HCT116 (cell line): ENCODE measurements at regions not wholly inside any gene's neighbourhood (a gene's known extent, or its start where the extent isn't known, plus 50 kb on each side); places are given as distances from the start of the nearest gene placed in this dataset.

Experiments used
- ATAC-seq: fragments of 200-7000 bp; cut with Tn5 transposase; 2 replicates; pipeline ENCODE4 v1.9.1; 2020; ENCODE audit warnings: mild to moderate bottlenecking, moderate library complexity
- BruUV-seq: library from RNA; stranded (reverse); fragments of 400-500 nt; replicated peaks from 2 replicates; lab custom pipeline; 2021; lab: Mats Ljungman, UMichigan
- CTCF ChIA-PET: fragments of 300-600 bp; sonication (Branson Sonifier 250); formaldehyde crosslinking; loops from one replicate; lab custom pipeline; 2021; ENCODE audit warnings: antibody characterized with exemption; lab: Charles Lee
- POLR2A ChIA-PET: fragments of 300-600, 350-600 bp; sonication (Branson Sonifier 250); formaldehyde crosslinking; loops from one replicate; lab custom pipeline; 2021; ENCODE audit warnings: antibody characterized with exemption; lab: Charles Lee
- RAD21 ChIA-PET, 2 experiments: fragments of 300-600 bp; sonication (Branson Sonifier 250); formaldehyde crosslinking; loops; one replicate each; lab custom pipeline; 2023; ENCODE audit warnings: low total read pairs in 2 of 2; ENCODE audit not compliant: uncharacterized antibody in 2 of 2, unreplicated experiment in 2 of 2, low non-redundant PET in 1 of 2; lab: Charles Lee
- DNase-seq: peaks from one replicate; pipeline ENCODE4 v3.0.0-alpha.2; 2010; ENCODE audit warnings: low read depth, low spot score
- H2AFZ ChIP-seq: fragments of 200-600 bp; shearing (Covaris generic), sonication (generic); 2 replicates; pipeline ENCODE4 v1.6.1; 2017; ENCODE audit warnings: low read depth, mixed run types, mixed read lengths, antibody characterized with exemption, low read length; ENCODE audit not compliant: poor library complexity, severe bottlenecking
- H3K27ac ChIP-seq: 2 replicates; pipeline ENCODE4 v1.5.1; 2012; ENCODE audit warnings: low read depth, low read length
- H3K27me3 ChIP-seq: fragments of 200-600 bp; sonication (generic); 2 replicates; pipeline ENCODE4 v1.6.1; 2016; ENCODE audit warnings: mixed run types, low read length, mixed read lengths; ENCODE audit not compliant: insufficient read depth
- H3K36me3 ChIP-seq, 2 experiments: fragments of 200-500 bp in 1 of 2; fragments of 200-600 bp in 1 of 2; sonication (Bioruptor generic) in 1 of 2; sonication (generic) in 1 of 2; 2 replicates each; pipeline versions ENCODE4 v1.5.1 to v1.6.1; 2014 to 2016; ENCODE audit warnings: low read length in 2 of 2, inconsistent platforms in 1 of 2, mixed read lengths in 1 of 2, mixed run types in 1 of 2; ENCODE audit not compliant: insufficient read depth in 2 of 2, control insufficient read depth in 1 of 2
- H3K4me1 ChIP-seq, 2 experiments: fragments of 200-600 bp in 1 of 2; sonication (generic) in 1 of 2; 2 replicates each; pipeline versions ENCODE4 v1.5.1 to v1.6.1; 2012 to 2017; ENCODE audit warnings: low read length in 2 of 2, inconsistent platforms in 1 of 2, mild to moderate bottlenecking in 1 of 2, mixed read lengths in 1 of 2, mixed run types in 1 of 2, moderate library complexity in 1 of 2; ENCODE audit not compliant: insufficient read depth in 2 of 2, control insufficient read depth in 1 of 2
- H3K4me2 ChIP-seq: fragments of 200-600 bp; sonication (generic); 2 replicates; pipeline ENCODE4 v1.6.1; 2017; ENCODE audit warnings: mixed run types, low read length, mixed read lengths
- H3K4me3 ChIP-seq, 2 experiments: fragments of 200-600 bp in 1 of 2; sonication (generic) in 1 of 2; replicated peaks in 1 of 2; 2 replicates each; pipeline ENCODE4 v1.5.1; 2011 to 2016; ENCODE audit warnings: low read length in 2 of 2, control low read depth in 1 of 2, low read depth in 1 of 2, mild to moderate bottlenecking in 1 of 2, mixed read lengths in 1 of 2, mixed run types in 1 of 2
- H3K79me2 ChIP-seq: fragments of 200-600 bp; sonication (generic); 2 replicates; pipeline ENCODE4 v1.6.1; 2017; ENCODE audit warnings: mild to moderate bottlenecking, mixed run types, low read length, moderate library complexity, mixed read lengths; ENCODE audit not compliant: insufficient read depth
- H3K9ac ChIP-seq: fragments of 200-600 bp; sonication (generic); 2 replicates; pipeline ENCODE4 v1.6.1; 2016; ENCODE audit warnings: low read length, mixed read lengths
- H3K9me2 ChIP-seq: fragments of 200-600 bp; sonication (generic), shearing (Covaris generic); 2 replicates; pipeline ENCODE4 v1.6.1; 2017; ENCODE audit warnings: mixed run types, mild to moderate bottlenecking, moderate library complexity; ENCODE audit not compliant: insufficient read depth
- H3K9me3 ChIP-seq, 2 experiments: fragments of 200-500 bp in 1 of 2; fragments of 200-600 bp in 1 of 2; sonication (Bioruptor generic) in 1 of 2; sonication (generic) in 1 of 2; 2 replicates each; pipeline ENCODE4 v1.6.1; 2014 to 2017; ENCODE audit warnings: low read length in 2 of 2, mixed read lengths in 2 of 2, inconsistent platforms in 1 of 2, low read depth in 1 of 2, mild to moderate bottlenecking in 1 of 2, mixed run types in 1 of 2, moderate library complexity in 1 of 2; ENCODE audit not compliant: control insufficient read depth in 1 of 2, insufficient read depth in 1 of 2
- H4K20me1 ChIP-seq: fragments of 200-600 bp; sonication (generic), shearing (Covaris generic); 2 replicates; pipeline ENCODE4 v1.6.1; 2017; ENCODE audit warnings: mixed run types, mild to moderate bottlenecking, moderate library complexity; ENCODE audit not compliant: insufficient read depth
- CBX3 ChIP-seq: IDR thresholded peaks from 2 replicates; pipeline ENCODE4 v1.6.1; 2012; ENCODE audit warnings: low read depth
- CEBPB ChIP-seq: IDR thresholded peaks from 2 replicates; pipeline ENCODE4 v1.6.1; 2012; ENCODE audit warnings: low read depth
- EGR1 ChIP-seq: IDR thresholded peaks from 2 replicates; pipeline ENCODE4 v1.6.1; 2012; ENCODE audit warnings: low read depth
- ELF1 ChIP-seq: IDR thresholded peaks from 2 replicates; pipeline ENCODE4 v1.6.1; 2012; ENCODE audit warnings: low read depth, borderline replicate concordance
- EZH2phosphoT487 ChIP-seq: fragments of 200-600 bp; IDR thresholded peaks from 2 replicates; pipeline ENCODE4 v1.6.1; 2018; ENCODE audit warnings: antibody characterized with exemption, borderline replicate concordance
- FOSL1 ChIP-seq: IDR thresholded peaks from 2 replicates; pipeline ENCODE4 v1.6.1; 2012; ENCODE audit warnings: low read depth
- JUND ChIP-seq: IDR thresholded peaks from 2 replicates; pipeline ENCODE4 v1.6.1; 2012
- POLR2A ChIP-seq: IDR thresholded peaks from 2 replicates; pipeline ENCODE4 v1.7.0; 2011; ENCODE audit warnings: borderline replicate concordance; ENCODE audit not compliant: insufficient read depth, insufficient read length; ENCODE audit errors: extremely low read depth
- RAD21 ChIP-seq: IDR thresholded peaks from 2 replicates; pipeline ENCODE4 v1.6.1; 2012; ENCODE audit warnings: low read depth, mild to moderate bottlenecking
- SP1 ChIP-seq: IDR thresholded peaks from 2 replicates; pipeline ENCODE4 v1.6.1; 2012; ENCODE audit warnings: low read depth
- SRF ChIP-seq: IDR thresholded peaks from 2 replicates; pipeline ENCODE4 v1.6.1; 2012; ENCODE audit warnings: low read depth
- TCF7L2 ChIP-seq: IDR thresholded peaks from 2 replicates; pipeline ENCODE4 v1.7.0; 2011; ENCODE audit warnings: borderline replicate concordance, inconsistent platforms; ENCODE audit not compliant: insufficient read depth, insufficient read length; ENCODE audit errors: extremely low read depth
- YY1 ChIP-seq: IDR thresholded peaks from 2 replicates; pipeline ENCODE4 v1.6.1; 2011; ENCODE audit warnings: low read length, low read depth, moderate library complexity, mild to moderate bottlenecking; ENCODE audit not compliant: insufficient replicate concordance; ENCODE audit errors: extremely low read depth
- ZFX ChIP-seq: fragments of 450-650 bp; IDR thresholded peaks from 2 replicates; pipeline ENCODE4 v1.6.1; 2017
- intact Hi-C: fragments of 100-400 bp; cut with micrococcal nuclease; formaldehyde crosslinking; loops from 2 replicates; pipeline ENCODE4 v1.10.0; 2022
- TF ChIP-seq, protein P1 (sequence below): IDR thresholded peaks from 2 replicates; pipeline ENCODE4 v1.6.1; 2011; ENCODE audit warnings: mild to moderate bottlenecking, low read length, moderate library complexity; ENCODE audit not compliant: insufficient replicate concordance; ENCODE audit errors: extremely low read depth
- TF ChIP-seq, protein P2 (sequence below), 3 experiments: fragments of 200-600 bp in 1 of 3; sonication (generic) in 1 of 3; IDR thresholded peaks in 2 of 3; conservative IDR thresholded peaks in 1 of 3; 2 replicates each; pipeline ENCODE4 v1.5.1; 2012 to 2017; ENCODE audit warnings: low read depth in 2 of 3, low read length in 2 of 3, antibody characterized with exemption in 1 of 3, borderline replicate concordance in 1 of 3, control low read depth in 1 of 3, mild to moderate bottlenecking in 1 of 3, mixed read lengths in 1 of 3, mixed run types in 1 of 3, moderate library complexity in 1 of 3; ENCODE audit not compliant: insufficient read depth in 1 of 3
- TF ChIP-seq, protein P3 (sequence below): IDR thresholded peaks from 2 replicates; pipeline ENCODE4 v1.6.1; 2012; ENCODE audit warnings: low read depth
- TF ChIP-seq, protein P4 (sequence below): IDR thresholded peaks from 2 replicates; pipeline ENCODE4 v1.6.1; 2012
- TF ChIP-seq, protein P5 (sequence below): IDR thresholded peaks from 2 replicates; pipeline ENCODE4 v1.6.1; 2012

DNA sequence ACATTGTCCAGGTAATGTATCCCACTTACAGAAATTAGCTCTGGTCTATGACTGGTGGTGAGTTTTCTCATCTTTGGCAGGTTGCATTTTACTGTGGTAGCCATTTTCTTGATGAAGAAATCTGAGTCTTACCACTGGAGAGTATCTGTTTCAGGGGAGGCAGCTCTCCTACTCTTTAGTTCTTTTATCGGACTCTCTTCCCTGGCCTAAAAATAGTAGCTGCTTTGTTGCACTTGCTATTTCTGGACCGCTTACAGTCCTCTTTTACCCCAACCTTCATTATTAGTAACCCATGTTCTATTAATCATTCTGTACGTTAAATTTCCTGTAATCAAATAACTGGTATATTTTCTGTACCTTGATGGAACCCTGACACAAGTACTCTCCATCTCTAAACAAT, 720.8 kb downstream of the PLA2G4A start:
- intact Hi-C loops, result no loop called here
- H3K9ac ChIP-seq, result no peak overlapping the region
- RAD21 ChIA-PET, result no interaction called here
- H3K9me3 ChIP-seq, result no peaks in the 10 kb centered on the region
- TF ChIP-seq, protein P1, sequence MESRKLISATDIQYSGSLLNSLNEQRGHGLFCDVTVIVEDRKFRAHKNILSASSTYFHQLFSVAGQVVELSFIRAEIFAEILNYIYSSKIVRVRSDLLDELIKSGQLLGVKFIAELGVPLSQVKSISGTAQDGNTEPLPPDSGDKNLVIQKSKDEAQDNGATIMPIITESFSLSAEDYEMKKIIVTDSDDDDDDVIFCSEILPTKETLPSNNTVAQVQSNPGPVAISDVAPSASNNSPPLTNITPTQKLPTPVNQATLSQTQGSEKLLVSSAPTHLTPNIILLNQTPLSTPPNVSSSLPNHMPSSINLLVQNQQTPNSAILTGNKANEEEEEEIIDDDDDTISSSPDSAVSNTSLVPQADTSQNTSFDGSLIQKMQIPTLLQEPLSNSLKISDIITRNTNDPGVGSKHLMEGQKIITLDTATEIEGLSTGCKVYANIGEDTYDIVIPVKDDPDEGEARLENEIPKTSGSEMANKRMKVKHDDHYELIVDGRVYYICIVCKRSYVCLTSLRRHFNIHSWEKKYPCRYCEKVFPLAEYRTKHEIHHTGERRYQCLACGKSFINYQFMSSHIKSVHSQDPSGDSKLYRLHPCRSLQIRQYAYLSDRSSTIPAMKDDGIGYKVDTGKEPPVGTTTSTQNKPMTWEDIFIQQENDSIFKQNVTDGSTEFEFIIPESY, result no peak
- no peak for TF ChIP-seq TCF7L2
- no peak for TF ChIP-seq EGR1
- TF ChIP-seq, protein P2, sequence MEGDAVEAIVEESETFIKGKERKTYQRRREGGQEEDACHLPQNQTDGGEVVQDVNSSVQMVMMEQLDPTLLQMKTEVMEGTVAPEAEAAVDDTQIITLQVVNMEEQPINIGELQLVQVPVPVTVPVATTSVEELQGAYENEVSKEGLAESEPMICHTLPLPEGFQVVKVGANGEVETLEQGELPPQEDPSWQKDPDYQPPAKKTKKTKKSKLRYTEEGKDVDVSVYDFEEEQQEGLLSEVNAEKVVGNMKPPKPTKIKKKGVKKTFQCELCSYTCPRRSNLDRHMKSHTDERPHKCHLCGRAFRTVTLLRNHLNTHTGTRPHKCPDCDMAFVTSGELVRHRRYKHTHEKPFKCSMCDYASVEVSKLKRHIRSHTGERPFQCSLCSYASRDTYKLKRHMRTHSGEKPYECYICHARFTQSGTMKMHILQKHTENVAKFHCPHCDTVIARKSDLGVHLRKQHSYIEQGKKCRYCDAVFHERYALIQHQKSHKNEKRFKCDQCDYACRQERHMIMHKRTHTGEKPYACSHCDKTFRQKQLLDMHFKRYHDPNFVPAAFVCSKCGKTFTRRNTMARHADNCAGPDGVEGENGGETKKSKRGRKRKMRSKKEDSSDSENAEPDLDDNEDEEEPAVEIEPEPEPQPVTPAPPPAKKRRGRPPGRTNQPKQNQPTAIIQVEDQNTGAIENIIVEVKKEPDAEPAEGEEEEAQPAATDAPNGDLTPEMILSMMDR (IDR thresholded peaks at IDR 0.05 in 2 of 3, conservative IDR thresholded peaks at IDR 0.05 in 1 of 3; ENCODE audit: borderline replicate concordance in 1 of 3, insufficient read depth in 1 of 3, low read depth in 2 of 3, low read length in 2 of 3), result no peak
- no peak for TF ChIP-seq EZH2phosphoT487
- no peak for TF ChIP-seq CEBPB
- TF ChIP-seq, protein P3, sequence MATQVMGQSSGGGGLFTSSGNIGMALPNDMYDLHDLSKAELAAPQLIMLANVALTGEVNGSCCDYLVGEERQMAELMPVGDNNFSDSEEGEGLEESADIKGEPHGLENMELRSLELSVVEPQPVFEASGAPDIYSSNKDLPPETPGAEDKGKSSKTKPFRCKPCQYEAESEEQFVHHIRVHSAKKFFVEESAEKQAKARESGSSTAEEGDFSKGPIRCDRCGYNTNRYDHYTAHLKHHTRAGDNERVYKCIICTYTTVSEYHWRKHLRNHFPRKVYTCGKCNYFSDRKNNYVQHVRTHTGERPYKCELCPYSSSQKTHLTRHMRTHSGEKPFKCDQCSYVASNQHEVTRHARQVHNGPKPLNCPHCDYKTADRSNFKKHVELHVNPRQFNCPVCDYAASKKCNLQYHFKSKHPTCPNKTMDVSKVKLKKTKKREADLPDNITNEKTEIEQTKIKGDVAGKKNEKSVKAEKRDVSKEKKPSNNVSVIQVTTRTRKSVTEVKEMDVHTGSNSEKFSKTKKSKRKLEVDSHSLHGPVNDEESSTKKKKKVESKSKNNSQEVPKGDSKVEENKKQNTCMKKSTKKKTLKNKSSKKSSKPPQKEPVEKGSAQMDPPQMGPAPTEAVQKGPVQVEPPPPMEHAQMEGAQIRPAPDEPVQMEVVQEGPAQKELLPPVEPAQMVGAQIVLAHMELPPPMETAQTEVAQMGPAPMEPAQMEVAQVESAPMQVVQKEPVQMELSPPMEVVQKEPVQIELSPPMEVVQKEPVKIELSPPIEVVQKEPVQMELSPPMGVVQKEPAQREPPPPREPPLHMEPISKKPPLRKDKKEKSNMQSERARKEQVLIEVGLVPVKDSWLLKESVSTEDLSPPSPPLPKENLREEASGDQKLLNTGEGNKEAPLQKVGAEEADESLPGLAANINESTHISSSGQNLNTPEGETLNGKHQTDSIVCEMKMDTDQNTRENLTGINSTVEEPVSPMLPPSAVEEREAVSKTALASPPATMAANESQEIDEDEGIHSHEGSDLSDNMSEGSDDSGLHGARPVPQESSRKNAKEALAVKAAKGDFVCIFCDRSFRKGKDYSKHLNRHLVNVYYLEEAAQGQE, result no peak
- TF ChIP-seq, protein P4, sequence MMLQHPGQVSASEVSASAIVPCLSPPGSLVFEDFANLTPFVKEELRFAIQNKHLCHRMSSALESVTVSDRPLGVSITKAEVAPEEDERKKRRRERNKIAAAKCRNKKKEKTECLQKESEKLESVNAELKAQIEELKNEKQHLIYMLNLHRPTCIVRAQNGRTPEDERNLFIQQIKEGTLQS, result no peak
- TF ChIP-seq ZFX, result no peak
- no peak for TF ChIP-seq RAD21
- no peak for TF ChIP-seq YY1
- no peak for TF ChIP-seq FOSL1
- no peak for TF ChIP-seq ELF1
- no peak for TF ChIP-seq JUND
- no peak for TF ChIP-seq SRF
- TF ChIP-seq, protein P5, sequence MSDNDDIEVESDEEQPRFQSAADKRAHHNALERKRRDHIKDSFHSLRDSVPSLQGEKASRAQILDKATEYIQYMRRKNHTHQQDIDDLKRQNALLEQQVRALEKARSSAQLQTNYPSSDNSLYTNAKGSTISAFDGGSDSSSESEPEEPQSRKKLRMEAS, result no peak
- no peak for TF ChIP-seq CBX3
- no peak for TF ChIP-seq SP1
- TF ChIP-seq POLR2A, result no peak
- no peaks in the 10 kb centered on the region for H3K79me2 ChIP-seq
- H4K20me1 ChIP-seq, result no peaks in the 10 kb centered on the region
- H3K27me3 ChIP-seq, result no peaks in the 10 kb centered on the region
- H3K36me3 ChIP-seq, result no peaks in the 10 kb centered on the region
- BruUV-seq, result no TSS peak
- H2AFZ ChIP-seq, result no peak overlapping the region
- no peak for ATAC-seq
- no peak overlapping the region for H3K4me2 ChIP-seq
- no peak for DNase-seq
- CTCF ChIA-PET, result no interaction called here
- H3K27ac ChIP-seq, result no peak overlapping the region
- no peaks in the 10 kb centered on the region for H3K9me2 ChIP-seq
- no peaks in the 10 kb centered on the region for H3K4me1 ChIP-seq
- H3K4me3 ChIP-seq, result no peak overlapping the region
- POLR2A ChIA-PET, result no interaction called here
